ENCODE measurements at regions not wholly inside any gene's neighbourhood (a gene's known extent, or its start where the extent isn't known, plus 50 kb on each side); places are given as distances from the start of the nearest gene placed in this dataset.

GRCh38 chr1:29577512-29577911 lies 341.2 kb downstream of the PTPRU start:
- Histone ChIP-seq H3K4me3 (ENCODE audit: low read length in 2 of 2) (no peak overlapping the region), H3K9me3 (ENCODE audit: control insufficient read depth in 2 of 2, insufficient read depth in 1 of 2, low read length in 1 of 2) (no peaks in the 10 kb centered on the region), H3K27ac (ENCODE audit: low read depth in 1 of 2, low read length in 1 of 2) (no peak overlapping the region), H3K36me3 (ENCODE audit: control insufficient read depth in 2 of 2, insufficient read depth in 2 of 2, low read length in 1 of 2) (no peaks in the 10 kb centered on the region), H3K27me3 (ENCODE audit: control insufficient read depth in 2 of 2, insufficient read depth in 1 of 2, low read length in 1 of 2) (no peaks in the 10 kb centered on the region), H3K4me1 (ENCODE audit: control insufficient read depth in 2 of 2, insufficient read depth in 2 of 2, low read length in 2 of 2) (no peaks in the 10 kb centered on the region)
- 72% methylated on average over 9 of the region's 9 CpGs for WGBS
- no peak for DNase-seq (ENCODE audit: low read depth in 6 of 9, low spot score in 9 of 9)

GRCh38 chr1:29576510-29576909 lies 340.2 kb downstream of the PTPRU start:
- WGBS: 94% methylated on average over 6 of the region's 6 CpGs
- no peaks in the 10 kb centered on the region for H3K9me3 ChIP-seq (ENCODE audit: control insufficient read depth in 2 of 2, insufficient read depth in 1 of 2, low read length in 1 of 2)
- H3K27ac ChIP-seq (ENCODE audit: low read depth in 1 of 2, low read length in 1 of 2): no peak overlapping the region
- H3K4me1 ChIP-seq (ENCODE audit: control insufficient read depth in 2 of 2, insufficient read depth in 2 of 2, low read length in 2 of 2): no peaks in the 10 kb centered on the region
- no peak overlapping the region for H3K4me3 ChIP-seq (ENCODE audit: low read length in 2 of 2)
- H3K27me3 ChIP-seq (ENCODE audit: control insufficient read depth in 2 of 2, insufficient read depth in 1 of 2, low read length in 1 of 2): no peaks in the 10 kb centered on the region
- no peaks in the 10 kb centered on the region for H3K36me3 ChIP-seq (ENCODE audit: control insufficient read depth in 2 of 2, insufficient read depth in 2 of 2, low read length in 1 of 2)
- no peak for DNase-seq (ENCODE audit: low read depth in 6 of 9, low spot score in 9 of 9)

GRCh38 chr1:29575826-29576225 lies 339.5 kb downstream of the PTPRU start:
- no peak for DNase-seq (ENCODE audit: low read depth in 6 of 9, low spot score in 9 of 9)
- no peak overlapping the region for H3K4me3 ChIP-seq (ENCODE audit: low read length in 2 of 2)
- no peak overlapping the region for H3K27ac ChIP-seq (ENCODE audit: low read depth in 1 of 2, low read length in 1 of 2)
- no peaks in the 10 kb centered on the region for H3K4me1 ChIP-seq (ENCODE audit: control insufficient read depth in 2 of 2, insufficient read depth in 2 of 2, low read length in 2 of 2)
- no peaks in the 10 kb centered on the region for H3K36me3 ChIP-seq (ENCODE audit: control insufficient read depth in 2 of 2, insufficient read depth in 2 of 2, low read length in 1 of 2)
- no peaks in the 10 kb centered on the region for H3K27me3 ChIP-seq (ENCODE audit: control insufficient read depth in 2 of 2, insufficient read depth in 1 of 2, low read length in 1 of 2)
- H3K9me3 ChIP-seq (ENCODE audit: control insufficient read depth in 2 of 2, insufficient read depth in 1 of 2, low read length in 1 of 2): no peaks in the 10 kb centered on the region

GRCh38 chr1:29575277-29575676 lies 339.0 kb downstream of the PTPRU start:
- Histone ChIP-seq H3K27me3 (ENCODE audit: control insufficient read depth in 2 of 2, insufficient read depth in 1 of 2, low read length in 1 of 2) (no peaks in the 10 kb centered on the region), H3K9me3 (ENCODE audit: control insufficient read depth in 2 of 2, insufficient read depth in 1 of 2, low read length in 1 of 2) (no peaks in the 10 kb centered on the region), H3K4me3 (ENCODE audit: low read length in 2 of 2) (no peak overlapping the region), H3K36me3 (ENCODE audit: control insufficient read depth in 2 of 2, insufficient read depth in 2 of 2, low read length in 1 of 2) (no peaks in the 10 kb centered on the region), H3K4me1 (ENCODE audit: control insufficient read depth in 2 of 2, insufficient read depth in 2 of 2, low read length in 2 of 2) (no peaks in the 10 kb centered on the region), H3K27ac (ENCODE audit: low read depth in 1 of 2, low read length in 1 of 2) (no peak overlapping the region)
- DNase-seq (ENCODE audit: low read depth in 6 of 9, low spot score in 9 of 9): no peak
- WGBS: 79% methylated on average over 6 of the region's 6 CpGs

GRCh38 chr1:29574871-29575270 lies 338.5 kb downstream of the PTPRU start:
- no peaks in the 10 kb centered on the region for H3K9me3 ChIP-seq (ENCODE audit: control insufficient read depth in 2 of 2, insufficient read depth in 1 of 2, low read length in 1 of 2)
- H3K4me3 ChIP-seq (ENCODE audit: low read length in 2 of 2): no peak overlapping the region
- WGBS: 70% methylated on average over 2 of the region's 2 CpGs
- H3K27ac ChIP-seq (ENCODE audit: low read depth in 1 of 2, low read length in 1 of 2): no peak overlapping the region
- no peaks in the 10 kb centered on the region for H3K36me3 ChIP-seq (ENCODE audit: control insufficient read depth in 2 of 2, insufficient read depth in 2 of 2, low read length in 1 of 2)
- no peaks in the 10 kb centered on the region for H3K4me1 ChIP-seq (ENCODE audit: control insufficient read depth in 2 of 2, insufficient read depth in 2 of 2, low read length in 2 of 2)
- no peak for DNase-seq (ENCODE audit: low read depth in 6 of 9, low spot score in 9 of 9)
- no peaks in the 10 kb centered on the region for H3K27me3 ChIP-seq (ENCODE audit: control insufficient read depth in 2 of 2, insufficient read depth in 1 of 2, low read length in 1 of 2)

GRCh38 chr1:29569971-29570634 lies 333.8 kb downstream of the PTPRU start:
- Histone ChIP-seq H3K36me3 (ENCODE audit: control insufficient read depth in 2 of 2, insufficient read depth in 2 of 2, low read length in 1 of 2) (no peaks in the 10 kb centered on the region), H3K27ac (ENCODE audit: low read depth in 1 of 2, low read length in 1 of 2) (no peak overlapping the region), H3K4me1 (ENCODE audit: control insufficient read depth in 2 of 2, insufficient read depth in 2 of 2, low read length in 2 of 2) (no peaks in the 10 kb centered on the region), H3K4me3 (ENCODE audit: low read length in 2 of 2) (no peak overlapping the region), H3K9me3 (ENCODE audit: control insufficient read depth in 2 of 2, insufficient read depth in 1 of 2, low read length in 1 of 2) (no peaks in the 10 kb centered on the region), H3K27me3 (ENCODE audit: control insufficient read depth in 2 of 2, insufficient read depth in 1 of 2, low read length in 1 of 2) (no peaks in the 10 kb centered on the region)
- 92% methylated on average over 5 of the region's 5 CpGs for WGBS
- DNase-seq (ENCODE audit: low read depth in 6 of 9, low spot score in 9 of 9): no peak

- Histone ChIP-seq H3K36me3 (ENCODE audit: control insufficient read depth in 2 of 2, insufficient read depth in 2 of 2, low read length in 1 of 2) (no peaks in the 10 kb centered on the region), H3K27ac (ENCODE audit: low read depth in 1 of 2, low read length in 1 of 2) (no peak overlapping the region), H3K4me3 (ENCODE audit: low read length in 2 of 2) (no peak overlapping the region), H3K27me3 (ENCODE audit: control insufficient read depth in 2 of 2, insufficient read depth in 1 of 2, low read length in 1 of 2) (no peaks in the 10 kb centered on the region), H3K4me1 (ENCODE audit: control insufficient read depth in 2 of 2, insufficient read depth in 2 of 2, low read length in 2 of 2) (no peaks in the 10 kb centered on the region), H3K9me3 (ENCODE audit: control insufficient read depth in 2 of 2, insufficient read depth in 1 of 2, low read length in 1 of 2) (peaks cover 0 to 10% of the 10 kb centered on the region in 2 donors)
- 96% methylated on average over 1 of the region's 1 CpG for WGBS
- DNase-seq (ENCODE audit: low read depth in 6 of 9, low spot score in 9 of 9): no peak
Observed at GRCh38 chr1:29567257-29567656, 330.9 kb downstream of the PTPRU start.

GRCh38 chr1:29565490-29565889 lies 329.2 kb downstream of the PTPRU start:
- Histone ChIP-seq H3K36me3 (ENCODE audit: control insufficient read depth in 2 of 2, insufficient read depth in 2 of 2, low read length in 1 of 2) (no peaks in the 10 kb centered on the region), H3K9me3 (ENCODE audit: control insufficient read depth in 2 of 2, insufficient read depth in 1 of 2, low read length in 1 of 2) (peaks cover 0 to 17% of the 10 kb centered on the region in 2 donors), H3K27ac (ENCODE audit: low read depth in 1 of 2, low read length in 1 of 2) (no peak overlapping the region), H3K4me1 (ENCODE audit: control insufficient read depth in 2 of 2, insufficient read depth in 2 of 2, low read length in 2 of 2) (no peaks in the 10 kb centered on the region), H3K4me3 (ENCODE audit: low read length in 2 of 2) (no peak overlapping the region), H3K27me3 (ENCODE audit: control insufficient read depth in 2 of 2, insufficient read depth in 1 of 2, low read length in 1 of 2) (no peaks in the 10 kb centered on the region)
- WGBS: 97% methylated on average over 1 of the region's 1 CpG
- no peak for DNase-seq (ENCODE audit: low read depth in 6 of 9, low spot score in 9 of 9)

- Histone ChIP-seq H3K27me3 (ENCODE audit: control insufficient read depth in 2 of 2, insufficient read depth in 1 of 2, low read length in 1 of 2) (no peaks in the 10 kb centered on the region), H3K4me1 (ENCODE audit: control insufficient read depth in 2 of 2, insufficient read depth in 2 of 2, low read length in 2 of 2) (no peaks in the 10 kb centered on the region), H3K27ac (ENCODE audit: low read depth in 1 of 2, low read length in 1 of 2) (no peak overlapping the region), H3K4me3 (ENCODE audit: low read length in 2 of 2) (no peak overlapping the region), H3K36me3 (ENCODE audit: control insufficient read depth in 2 of 2, insufficient read depth in 2 of 2, low read length in 1 of 2) (no peaks in the 10 kb centered on the region), H3K9me3 (ENCODE audit: control insufficient read depth in 2 of 2, insufficient read depth in 1 of 2, low read length in 1 of 2) (peaks cover 0 to 17% of the 10 kb centered on the region in 2 donors)
- DNase-seq (ENCODE audit: low read depth in 6 of 9, low spot score in 9 of 9): no peak
- 94% methylated on average over 4 of the region's 4 CpGs for WGBS
Observed at GRCh38 chr1:29563571-29563970, 327.2 kb downstream of the PTPRU start.
